ENCODE measurements at regions not wholly inside any gene's neighbourhood (a gene's known extent, or its start where the extent isn't known, plus 50 kb on each side); places are given as distances from the start of the nearest gene placed in this dataset.

- no peak overlapping the region for H3K4me3 ChIP-seq
- DNase-seq (ENCODE audit: extremely low spot score in 2 of 2), result no peak
- intact Hi-C loops (cut with DNase I), result no loop called here
- TF ChIP-seq POLR2A (IDR thresholded peaks at IDR 0.05) (no peak), POLR2AphosphoS5 (IDR thresholded peaks at IDR 0.05; ENCODE audit: insufficient read depth in 1 of 2, low read depth in 1 of 2) (no peak), CTCF (IDR thresholded peaks at IDR 0.05) (no peak)
- H3K27ac ChIP-seq, result no peak overlapping the region
- H3K9me3 ChIP-seq, result no peaks in the 10 kb centered on the region
- H3K27me3 ChIP-seq, result no peaks in the 10 kb centered on the region
- no peaks in the 10 kb centered on the region for H3K4me1 ChIP-seq
- H3K36me3 ChIP-seq, result no peaks in the 10 kb centered on the region
Observed at GRCh38 chr10:128480601-128481000, 354.4 kb upstream of the MKI67 start.

- Histone ChIP-seq H3K4me1 (no peaks in the 10 kb centered on the region), H3K9me3 (no peaks in the 10 kb centered on the region), H3K4me3 (no peak overlapping the region), H3K27me3 (no peaks in the 10 kb centered on the region), H3K27ac (no peak overlapping the region), H3K36me3 (no peaks in the 10 kb centered on the region)
- no peak for TF ChIP-seq POLR2A (IDR thresholded peaks at IDR 0.05)
- TF ChIP-seq POLR2AphosphoS5 (IDR thresholded peaks at IDR 0.05; ENCODE audit: insufficient read depth in 1 of 2, low read depth in 1 of 2), result no peak
- no peak for TF ChIP-seq CTCF (IDR thresholded peaks at IDR 0.05)
- no peak for DNase-seq (ENCODE audit: extremely low spot score in 2 of 2)
- intact Hi-C loops (cut with DNase I), result no loop called here
Observed at GRCh38 chr10:128481152-128481840, 355.1 kb upstream of the MKI67 start.

- H3K4me1 ChIP-seq, result no peaks in the 10 kb centered on the region
- no peaks in the 10 kb centered on the region for H3K9me3 ChIP-seq
- H3K27ac ChIP-seq, result no peak overlapping the region
- no peaks in the 10 kb centered on the region for H3K36me3 ChIP-seq
- no peaks in the 10 kb centered on the region for H3K27me3 ChIP-seq
- DNase-seq (ENCODE audit: extremely low spot score in 2 of 2), result no peak
- no peak overlapping the region for H3K4me3 ChIP-seq
- TF ChIP-seq POLR2A (IDR thresholded peaks at IDR 0.05) (no peak), POLR2AphosphoS5 (IDR thresholded peaks at IDR 0.05; ENCODE audit: insufficient read depth in 1 of 2, low read depth in 1 of 2) (no peak)
- intact Hi-C loops (cut with DNase I), result no loop called here
Observed at GRCh38 chr10:128482052-128482451, 355.8 kb upstream of the MKI67 start.

- intact Hi-C loops (cut with DNase I), result no loop called here
- Histone ChIP-seq H3K27ac (no peak overlapping the region), H3K36me3 (no peaks in the 10 kb centered on the region), H3K9me3 (no peaks in the 10 kb centered on the region), H3K27me3 (no peaks in the 10 kb centered on the region), H3K4me1 (no peaks in the 10 kb centered on the region), H3K4me3 (no peak overlapping the region)
- TF ChIP-seq POLR2A (IDR thresholded peaks at IDR 0.05) (no peak), POLR2AphosphoS5 (IDR thresholded peaks at IDR 0.05; ENCODE audit: insufficient read depth in 1 of 2, low read depth in 1 of 2) (no peak), CTCF (IDR thresholded peaks at IDR 0.05) (no peak)
- DNase-seq (ENCODE audit: extremely low spot score in 2 of 2), result no peak
Observed at GRCh38 chr10:128483216-128483615, 357.0 kb upstream of the MKI67 start.

GRCh38 chr10:128484041-128484440 is 357.8 kb upstream of the MKI67 start:
- Histone ChIP-seq H3K36me3 (no peaks in the 10 kb centered on the region), H3K27ac (no peak overlapping the region), H3K9me3 (no peaks in the 10 kb centered on the region), H3K27me3 (no peaks in the 10 kb centered on the region), H3K4me1 (no peaks in the 10 kb centered on the region), H3K4me3 (no peak overlapping the region)
- intact Hi-C loops (cut with DNase I), result no loop called here
- DNase-seq (ENCODE audit: extremely low spot score in 2 of 2), result no peak
- TF ChIP-seq CTCF (IDR thresholded peaks at IDR 0.05), result no peak
- no peak for TF ChIP-seq POLR2AphosphoS5 (IDR thresholded peaks at IDR 0.05; ENCODE audit: insufficient read depth in 1 of 2, low read depth in 1 of 2)
- no peak for TF ChIP-seq POLR2A (IDR thresholded peaks at IDR 0.05)
